Neural cell (in vitro differentiated cells): ENCODE measurements at regions not wholly inside any gene's neighbourhood (a gene's known extent, or its start where the extent isn't known, plus 50 kb on each side); places are given as distances from the start of the nearest gene placed in this dataset.

Source experiments
- H2AFZ ChIP-seq: fragments of 200-600, 300-800 bp; sonication (generic), shearing (Covaris generic); 2 replicates; pipeline ENCODE4 v1.6.0; 2014; ENCODE audit warnings: low read depth, mild to moderate bottlenecking, antibody characterized with exemption, low read length, moderate library complexity
- H3F3A ChIP-seq: fragments of 200-600 bp; shearing (Covaris generic); 2 replicates; pipeline ENCODE4 v1.6.1; 2016; ENCODE audit warnings: mild to moderate bottlenecking, moderate library complexity, mixed read lengths, antibody characterized with exemption, low read length; ENCODE audit not compliant: insufficient read depth, poor library complexity, severe bottlenecking
- H3K27ac ChIP-seq: fragments of 200-600, 300-800 bp; sonication (generic), shearing (Covaris generic); 2 replicates; pipeline ENCODE4 v1.5.1; 2014; ENCODE audit warnings: mild to moderate bottlenecking, low read length, moderate library complexity
- H3K27me3 ChIP-seq: fragments of 300-800, 200-600 bp; sonication (generic), shearing (Covaris generic); 2 replicates; pipeline ENCODE4 v1.6.0; 2014; ENCODE audit warnings: mild to moderate bottlenecking, low read depth, low read length, moderate library complexity; ENCODE audit not compliant: insufficient read depth
- H3K36me3 ChIP-seq: fragments of 300-800, 200-600 bp; sonication (generic), shearing (Covaris generic); 2 replicates; pipeline ENCODE4 v1.5.1; 2014; ENCODE audit warnings: mild to moderate bottlenecking, antibody characterized with exemption, low read length, moderate library complexity; ENCODE audit not compliant: insufficient read depth
- H3K4me2 ChIP-seq: fragments of 300-800, 200-600 bp; sonication (generic), shearing (Covaris generic); 2 replicates; pipeline ENCODE4 v1.6.0; 2014; ENCODE audit warnings: mild to moderate bottlenecking, low read length
- H3K4me3 ChIP-seq: fragments of 300-800, 200-600 bp; sonication (generic), shearing (Covaris generic); 2 replicates; pipeline ENCODE4 v1.5.1; 2014; ENCODE audit warnings: mild to moderate bottlenecking, low read length, moderate library complexity
- H3K79me2 ChIP-seq: fragments of 200-600 bp; shearing (Covaris generic); replicated peaks from 2 replicates; pipeline ENCODE4 v1.6.0; 2014; ENCODE audit warnings: mild to moderate bottlenecking, low read length, moderate library complexity; ENCODE audit not compliant: insufficient read depth
- H3K9ac ChIP-seq: fragments of 300-800, 200-600 bp; sonication (generic), shearing (Covaris generic); 2 replicates; pipeline ENCODE4 v1.6.1; 2016; ENCODE audit warnings: mild to moderate bottlenecking, low read length, mixed read lengths
- H3K9me2 ChIP-seq: fragments of 200-600 bp; shearing (Covaris generic); 2 replicates; pipeline ENCODE4 v1.6.1; 2016; ENCODE audit warnings: mild to moderate bottlenecking, low read length, mixed read lengths; ENCODE audit not compliant: insufficient read depth
- H3K9me3 ChIP-seq: fragments of 200-600, 300-800 bp; sonication (generic), shearing (Covaris generic); 2 replicates; pipeline ENCODE4 v1.6.1; 2016; ENCODE audit warnings: mild to moderate bottlenecking, mixed run types, low read length, moderate library complexity, mixed read lengths
- H4K20me1 ChIP-seq: fragments of 200-600 bp; shearing (Covaris generic); 2 replicates; pipeline ENCODE4 v1.6.1; 2016; ENCODE audit warnings: mild to moderate bottlenecking, mixed run types; ENCODE audit not compliant: insufficient read depth
- CTCF ChIP-seq: fragments of 450-650 bp; IDR thresholded peaks from 2 replicates; pipeline ENCODE4 v1.5.1; 2014; ENCODE audit warnings: antibody characterized with exemption, mild to moderate bottlenecking, moderate library complexity; ENCODE audit not compliant: poor library complexity, severe bottlenecking
- EP300 ChIP-seq: fragments of 450-650 bp; conservative IDR thresholded peaks from 2 replicates; pipeline ENCODE4 v1.6.1; 2014; ENCODE audit warnings: antibody characterized with exemption, mild to moderate bottlenecking, moderate library complexity; ENCODE audit not compliant: poor library complexity, severe bottlenecking
- EZH2 ChIP-seq: fragments of 200-600, 300-800 bp; shearing (Covaris generic), sonication (generic); IDR thresholded peaks from 2 replicates; pipeline ENCODE4 v1.6.1; 2014; ENCODE audit warnings: antibody characterized with exemption, low read length, borderline replicate concordance, mild to moderate bottlenecking; ENCODE audit not compliant: insufficient read depth, poor library complexity, severe bottlenecking
- MXI1 ChIP-seq: fragments of 450-650 bp; conservative IDR thresholded peaks from 2 replicates; pipeline ENCODE4 v1.6.1; 2014; ENCODE audit warnings: antibody characterized with exemption, mild to moderate bottlenecking; ENCODE audit not compliant: poor library complexity, severe bottlenecking
- POLR2AphosphoS5 ChIP-seq: IDR thresholded peaks from 2 replicates; pipeline ENCODE4 v1.6.1; 2012
- RAD21 ChIP-seq: fragments of 450-650 bp; conservative IDR thresholded peaks from 2 replicates; pipeline ENCODE4 v1.6.1; 2014; ENCODE audit warnings: antibody characterized with exemption, mild to moderate bottlenecking, moderate library complexity
- REST ChIP-seq: IDR thresholded peaks from 2 replicates; pipeline ENCODE4 v1.6.1; 2012; ENCODE audit warnings: borderline replicate concordance
- SMC3 ChIP-seq: fragments of 450-650 bp; conservative IDR thresholded peaks from 2 replicates; pipeline ENCODE4 v1.6.1; 2014; ENCODE audit warnings: antibody characterized with exemption, mild to moderate bottlenecking, moderate library complexity; ENCODE audit not compliant: poor library complexity
- TAF1 ChIP-seq: IDR thresholded peaks from 2 replicates; pipeline ENCODE4 v1.6.1; 2012; ENCODE audit warnings: low read depth

- Histone ChIP-seq H3K9me3 (no peaks in the 10 kb centered on the region), H3F3A (no peaks in the 10 kb centered on the region), H3K79me2 (no peaks in the 10 kb centered on the region), H3K9ac (no peak overlapping the region), H3K36me3 (no peaks in the 10 kb centered on the region), H3K27ac (no peak overlapping the region), H4K20me1 (no peaks in the 10 kb centered on the region), H3K27me3 (no peaks in the 10 kb centered on the region), H3K9me2 (no peaks in the 10 kb centered on the region), H2AFZ (no peak overlapping the region), H3K4me2 (no peak overlapping the region), H3K4me3 (no peak overlapping the region)
- TF ChIP-seq SMC3 (no peak), RAD21 (no peak), MXI1 (no peak), EP300 (no peak), EZH2 (no peak), CTCF (no peak), POLR2AphosphoS5 (no peak), REST (no peak), TAF1 (no peak)
These were observed 72.2 kb upstream of the EEF1E1 start for GRCh38 chr6:8174571-8174970.

- Histone ChIP-seq H3K4me3 (no peak overlapping the region), H3K9me3 (no peaks in the 10 kb centered on the region), H4K20me1 (no peaks in the 10 kb centered on the region), H3K79me2 (no peaks in the 10 kb centered on the region), H3K4me2 (no peak overlapping the region), H3K36me3 (no peaks in the 10 kb centered on the region), H2AFZ (no peak overlapping the region), H3K9me2 (no peaks in the 10 kb centered on the region), H3K27ac (no peak overlapping the region), H3K9ac (no peak overlapping the region), H3K27me3 (no peaks in the 10 kb centered on the region), H3F3A (no peaks in the 10 kb centered on the region)
- TF ChIP-seq RAD21 (no peak), TAF1 (no peak)
These were observed 70.2 kb upstream of the EEF1E1 start for GRCh38 chr6:8172530-8172929.

GRCh38 chr6:8170754-8171153 is 68.4 kb upstream of the EEF1E1 start:
- Histone ChIP-seq H3K36me3 (no peaks in the 10 kb centered on the region), H4K20me1 (no peaks in the 10 kb centered on the region), H3K9me2 (no peaks in the 10 kb centered on the region), H3F3A (no peaks in the 10 kb centered on the region), H3K4me2 (no peak overlapping the region), H3K27me3 (no peaks in the 10 kb centered on the region), H3K9ac (no peak overlapping the region), H3K27ac (no peak overlapping the region), H3K79me2 (no peaks in the 10 kb centered on the region), H2AFZ (no peak overlapping the region), H3K4me3 (no peak overlapping the region), H3K9me3 (no peaks in the 10 kb centered on the region)
- no peak for TF ChIP-seq CTCF
- no peak for TF ChIP-seq REST
- TF ChIP-seq RAD21, result no peak
- no peak for TF ChIP-seq EZH2
- no peak for TF ChIP-seq MXI1
- no peak for TF ChIP-seq TAF1
